Pancreas (tissue), 10 donors: ENCODE measurements at regions not wholly inside any gene's neighbourhood (a gene's known extent, or its start where the extent isn't known, plus 50 kb on each side); places are given as distances from the start of the nearest gene placed in this dataset.

Source experiments
- ATAC-seq, 4 donors: fragments of 200-7000 bp; cut with Tn5 transposase; one replicate each; pipeline versions ENCODE4 v1.8.0 to v1.9.1; 2020; ENCODE audit warnings: mild to moderate bottlenecking in 4 of 4, moderate library complexity in 4 of 4
- DNase-seq, 6 donors: peaks; one replicate each; pipeline ENCODE4 v3.0.0-alpha.2; 2020
- FAIRE-seq: peaks from 2 replicates; lab custom pipeline; 2012; peaks lifted over from hg19 to GRCh38; lab: Jason Lieb, UNC
- H3K27ac ChIP-seq, 4 donors: fragments of 200-600 bp; sonication (generic); 1 replicate in 3 of 4; 2 replicates in 1 of 4; pipeline versions ENCODE4 v1.5.0 to v1.8.0; 2020
- H3K27me3 ChIP-seq, 4 donors: fragments of 200-600 bp; one replicate each; pipeline ENCODE4 v1.8.0; 2021
- H3K36me3 ChIP-seq, 3 donors: fragments of 200-600 bp; sonication (generic) in 1 of 3; one replicate each; pipeline versions ENCODE4 v1.5.0 to v1.8.0; 2020 to 2021
- H3K4me1 ChIP-seq, 3 donors: fragments of 200-600 bp; one replicate each; pipeline ENCODE4 v1.8.0; 2021
- H3K4me3 ChIP-seq, 4 donors: fragments of 200-600 bp; sonication (generic) in 2 of 4; one replicate each; pipeline versions ENCODE4 v1.5.0 to v1.8.0; 2020 to 2021
- H3K9me3 ChIP-seq, 4 donors: fragments of 200-600 bp; one replicate each; pipeline ENCODE4 v1.8.0; 2021
- WGBS, 2 donors: extraction: QIAGEN DNeasy Blood & Tissue Kit; methylation state at CpG; one replicate each; pipeline ENCODE4 v1.1.7; 2013; 5-methylcytosine and 5-hydroxymethylcytosine counted together
- intact Hi-C, 3 donors: fragments of 100-400 bp; cut with DNase I; formaldehyde crosslinking; loops; one replicate each; pipeline versions ENCODE4 v1.11.1 to v1.14.2; 2022
- TF ChIP-seq, protein P1 (sequence below), 4 donors: fragments of 200-600 bp; sonication (generic) in 3 of 4; IDR thresholded peaks; one replicate each; pipeline versions ENCODE4 v1.5.0 to v1.8.0; 2021; ENCODE audit warnings: antibody characterized with exemption in 4 of 4
- donor health status: healthy with polysubstance abuse.
- donor health status: DM: no; HTN: no; CAD: no; lungs with moderate emphysema.
- donor health status: DM: no; HTN: no; CAD: no.
- donor health status: control.
- donor health status: control.
- donor health status: Bipolar disorder and iron deficiency.
- donor health status: DM: yes; HTN: yes; CAD: no.
- donor health status: DM: no; HTN: no; CAD: no.
- donor health status: DM: no; HTN: no; CAD: no.
- donor health status: DM: yes; HTN: yes; CAD: no.

DNA sequence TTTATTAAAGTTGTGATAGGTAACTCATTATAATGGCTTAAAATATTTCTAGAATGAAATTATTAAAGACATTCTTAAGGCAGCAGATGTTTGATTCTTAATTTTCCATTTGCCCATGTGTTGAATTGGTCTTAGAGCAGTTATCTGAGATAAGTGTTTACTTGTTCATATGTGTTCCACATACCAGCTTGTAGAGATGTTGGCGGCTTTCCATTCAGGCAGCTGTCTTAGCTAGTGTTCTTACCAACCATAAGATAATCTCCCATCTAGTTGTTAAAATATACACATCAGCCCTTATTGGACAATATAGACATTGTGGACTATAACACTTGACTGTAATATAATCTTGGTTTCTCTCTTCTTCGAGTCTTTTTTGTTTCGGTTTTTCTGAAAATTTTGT lies 1372.9 kb upstream of the ADGRL2 start:
- no peaks in the 10 kb centered on the region for H3K27me3 ChIP-seq
- intact Hi-C loops: no loop called here
- no peak overlapping the region for H3K27ac ChIP-seq
- TF ChIP-seq, protein P1, sequence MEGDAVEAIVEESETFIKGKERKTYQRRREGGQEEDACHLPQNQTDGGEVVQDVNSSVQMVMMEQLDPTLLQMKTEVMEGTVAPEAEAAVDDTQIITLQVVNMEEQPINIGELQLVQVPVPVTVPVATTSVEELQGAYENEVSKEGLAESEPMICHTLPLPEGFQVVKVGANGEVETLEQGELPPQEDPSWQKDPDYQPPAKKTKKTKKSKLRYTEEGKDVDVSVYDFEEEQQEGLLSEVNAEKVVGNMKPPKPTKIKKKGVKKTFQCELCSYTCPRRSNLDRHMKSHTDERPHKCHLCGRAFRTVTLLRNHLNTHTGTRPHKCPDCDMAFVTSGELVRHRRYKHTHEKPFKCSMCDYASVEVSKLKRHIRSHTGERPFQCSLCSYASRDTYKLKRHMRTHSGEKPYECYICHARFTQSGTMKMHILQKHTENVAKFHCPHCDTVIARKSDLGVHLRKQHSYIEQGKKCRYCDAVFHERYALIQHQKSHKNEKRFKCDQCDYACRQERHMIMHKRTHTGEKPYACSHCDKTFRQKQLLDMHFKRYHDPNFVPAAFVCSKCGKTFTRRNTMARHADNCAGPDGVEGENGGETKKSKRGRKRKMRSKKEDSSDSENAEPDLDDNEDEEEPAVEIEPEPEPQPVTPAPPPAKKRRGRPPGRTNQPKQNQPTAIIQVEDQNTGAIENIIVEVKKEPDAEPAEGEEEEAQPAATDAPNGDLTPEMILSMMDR (IDR thresholded peaks at IDR 0.05): no peak
- FAIRE-seq (no peak), ATAC-seq (no peak), DNase-seq (peak in 1 of 6 donors; percentile 18)
- 75 to 82% methylated on average over 3 of the region's 3 CpGs for WGBS, 2 donors
- H3K36me3 ChIP-seq: no peaks in the 10 kb centered on the region
- H3K4me3 ChIP-seq: no peak overlapping the region
- H3K9me3 ChIP-seq: no peaks in the 10 kb centered on the region
- H3K4me1 ChIP-seq: no peaks in the 10 kb centered on the region

DNA sequence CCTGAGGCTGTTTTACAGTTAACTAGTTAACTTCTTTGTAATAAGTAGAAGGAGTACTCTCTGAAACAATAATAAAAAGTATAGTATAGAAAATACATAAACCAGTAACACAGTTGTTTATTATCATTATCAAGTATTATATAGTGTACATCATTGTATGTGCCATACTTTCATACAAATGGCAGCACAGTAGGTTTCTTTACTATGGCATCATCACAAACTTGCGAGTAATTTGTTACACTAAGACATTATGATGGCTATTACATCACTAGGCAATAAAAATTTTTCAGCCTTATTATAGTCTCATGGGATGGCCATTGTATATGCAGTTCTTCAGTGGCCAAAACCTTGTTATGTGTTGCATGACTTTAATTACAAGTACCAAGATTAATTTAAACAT lies 1376.5 kb upstream of the ADGRL2 start:
- H3K27ac ChIP-seq: no peak overlapping the region
- H3K27me3 ChIP-seq: no peaks in the 10 kb centered on the region
- TF ChIP-seq, protein P1 (IDR thresholded peaks at IDR 0.05): no peak
- ATAC-seq: no peak
- no peaks in the 10 kb centered on the region for H3K4me1 ChIP-seq
- DNase-seq: no peak
- intact Hi-C loops: no loop called here
- no peak overlapping the region for H3K4me3 ChIP-seq
- no peaks in the 10 kb centered on the region for H3K9me3 ChIP-seq
- WGBS, 2 donors: 77 to 80% methylated on average over 1 of the region's 1 CpG
- no peaks in the 10 kb centered on the region for H3K36me3 ChIP-seq
- FAIRE-seq: no peak

DNA sequence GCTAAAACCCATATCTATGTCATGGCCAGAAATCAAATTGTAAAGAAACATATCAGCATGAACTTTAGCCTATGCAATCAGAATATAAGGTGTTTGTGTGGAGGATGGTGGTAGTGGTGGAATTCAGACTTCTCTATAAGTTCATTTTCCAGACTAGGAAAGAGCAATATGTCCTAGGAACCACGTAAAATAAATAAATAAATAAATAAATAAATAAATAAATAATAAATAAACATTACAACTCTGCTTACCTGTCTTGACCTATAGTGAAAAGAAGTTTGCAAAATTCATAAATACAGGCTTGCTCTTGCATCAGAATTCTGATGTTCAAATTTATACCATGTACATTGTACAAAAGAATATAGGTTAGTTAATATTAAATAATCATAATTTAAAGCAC lies 1382.6 kb upstream of the ADGRL2 start:
- intact Hi-C loops: no loop called here

DNA sequence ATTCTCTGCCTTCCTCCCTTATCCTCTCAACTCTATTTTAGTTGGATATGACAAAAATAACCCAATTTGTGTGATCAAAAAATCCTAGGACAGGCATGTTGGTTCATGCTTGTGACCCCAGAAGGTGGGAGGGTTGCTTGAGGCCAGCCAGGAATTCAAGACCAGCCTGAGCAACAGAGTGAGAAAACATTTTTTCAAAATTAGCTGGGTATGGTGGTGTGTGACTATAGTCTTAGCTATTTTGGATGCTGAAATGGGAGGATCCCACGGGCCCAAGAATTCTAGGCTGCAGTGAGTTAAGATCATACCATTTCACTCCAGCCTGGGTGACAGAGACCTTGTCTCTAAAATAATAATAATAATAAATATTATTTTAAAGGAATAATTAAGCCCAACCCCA lies 1383.1 kb upstream of the ADGRL2 start:
- ATAC-seq (no peak), FAIRE-seq (no peak), DNase-seq (no peak)
- Histone ChIP-seq H3K4me1 (no peaks in the 10 kb centered on the region), H3K9me3 (no peaks in the 10 kb centered on the region), H3K27ac (no peak overlapping the region), H3K27me3 (no peaks in the 10 kb centered on the region), H3K4me3 (no peak overlapping the region), H3K36me3 (no peaks in the 10 kb centered on the region)
- intact Hi-C loops: no loop called here
- TF ChIP-seq, protein P1 (IDR thresholded peaks at IDR 0.05): no peak
- WGBS, 2 donors: 65 to 67% methylated on average over 1 of the region's 1 CpG

More for the DNA sequence above, 1382.6 kb upstream of the ADGRL2 start:
- H3K27me3 ChIP-seq: no peaks in the 10 kb centered on the region
- no peak overlapping the region for H3K4me3 ChIP-seq
- H3K9me3 ChIP-seq: no peaks in the 10 kb centered on the region
- no peaks in the 10 kb centered on the region for H3K4me1 ChIP-seq
- H3K27ac ChIP-seq: no peak overlapping the region
- ATAC-seq (no peak), FAIRE-seq (no peak), DNase-seq (no peak)
- WGBS, 2 donors: 73 to 75% methylated on average over 1 of the region's 1 CpG
- TF ChIP-seq, protein P1 (IDR thresholded peaks at IDR 0.05): no peak
- H3K36me3 ChIP-seq: no peaks in the 10 kb centered on the region

DNA sequence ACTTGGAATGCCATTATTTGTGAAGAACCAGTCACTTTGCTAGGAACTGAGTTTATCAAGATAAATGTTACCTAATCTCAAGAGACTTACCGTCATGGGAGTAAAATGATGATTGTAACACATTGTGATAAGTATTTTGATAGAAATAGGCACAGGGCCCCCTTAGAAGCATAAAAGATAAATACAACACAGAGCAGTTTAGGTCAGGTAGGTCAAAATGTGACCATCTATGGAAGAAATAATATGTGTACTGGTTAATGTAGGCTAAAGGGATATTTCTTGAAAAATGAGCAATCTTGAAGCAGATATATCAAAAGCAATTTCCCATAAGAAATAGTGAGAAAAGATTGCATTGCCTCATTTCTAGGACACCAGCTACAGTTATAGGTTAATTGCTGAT lies 1386.8 kb upstream of the ADGRL2 start:
- no peak overlapping the region for H3K4me3 ChIP-seq
- no peaks in the 10 kb centered on the region for H3K9me3 ChIP-seq
- FAIRE-seq: no peak
- DNase-seq: no peak
- TF ChIP-seq, protein P1 (IDR thresholded peaks at IDR 0.05): no peak
- WGBS, 2 donors: 34 to 44% methylated on average over 1 of the region's 1 CpG
- intact Hi-C loops: no loop called here
- H3K27ac ChIP-seq: no peak overlapping the region
- H3K36me3 ChIP-seq: no peaks in the 10 kb centered on the region
- H3K4me1 ChIP-seq: no peaks in the 10 kb centered on the region
- no peak for ATAC-seq
- no peaks in the 10 kb centered on the region for H3K27me3 ChIP-seq
